ENCODE measurements at regions not wholly inside any gene's neighbourhood (a gene's known extent, or its start where the extent isn't known, plus 50 kb on each side); places are given as distances from the start of the nearest gene placed in this dataset.
A peak's percentile ranks its signal among the peaks of the same experiment; 100 is the strongest.
"Not testable (repeated sequence)": the region's sequence is repeated elsewhere in the genome, so short reads cannot be mapped to it uniquely, and the experiment has no call there.

DNA sequence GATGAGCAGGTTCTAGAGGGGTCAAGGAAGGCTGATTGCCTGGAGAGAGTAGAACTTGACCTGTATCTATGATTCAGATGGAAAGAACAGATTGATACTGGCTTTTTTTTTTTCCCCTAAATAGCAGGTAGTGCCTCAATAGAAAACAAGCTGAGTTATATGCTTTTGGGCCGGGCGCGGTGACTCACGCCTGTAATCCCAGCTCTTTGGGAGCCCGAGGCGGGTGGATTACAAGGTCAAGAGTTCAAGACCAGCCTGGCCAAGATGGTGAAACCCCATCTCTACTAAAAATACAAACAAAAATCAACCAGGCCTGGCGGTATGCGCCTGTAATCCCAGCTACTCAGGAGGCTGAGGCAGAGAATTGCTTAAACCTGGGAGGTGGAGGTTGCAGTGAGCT lies 186.1 kb downstream of the CEP135 start:
- not testable (repeated sequence) for DNase-seq

DNA sequence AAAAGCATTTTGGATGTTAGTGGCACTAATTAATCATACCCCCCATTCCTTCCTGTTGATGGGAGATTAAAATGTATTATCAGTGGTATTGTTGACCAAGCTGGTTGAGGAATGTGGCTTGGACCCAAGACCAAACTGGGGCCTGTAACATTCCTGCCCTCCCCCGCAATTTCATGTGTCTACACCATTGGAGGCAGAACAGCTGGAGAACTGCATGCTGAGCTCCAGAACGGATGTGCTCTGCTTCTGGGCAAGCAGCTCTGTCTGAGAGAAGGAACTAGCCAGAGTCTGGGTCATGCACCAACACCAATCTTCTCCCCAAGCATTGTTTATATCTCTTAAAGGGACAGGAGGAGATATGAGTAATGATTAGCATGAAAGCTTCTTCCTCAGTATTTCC lies 185.5 kb downstream of the CEP135 start:
- no peak for DNase-seq

DNA sequence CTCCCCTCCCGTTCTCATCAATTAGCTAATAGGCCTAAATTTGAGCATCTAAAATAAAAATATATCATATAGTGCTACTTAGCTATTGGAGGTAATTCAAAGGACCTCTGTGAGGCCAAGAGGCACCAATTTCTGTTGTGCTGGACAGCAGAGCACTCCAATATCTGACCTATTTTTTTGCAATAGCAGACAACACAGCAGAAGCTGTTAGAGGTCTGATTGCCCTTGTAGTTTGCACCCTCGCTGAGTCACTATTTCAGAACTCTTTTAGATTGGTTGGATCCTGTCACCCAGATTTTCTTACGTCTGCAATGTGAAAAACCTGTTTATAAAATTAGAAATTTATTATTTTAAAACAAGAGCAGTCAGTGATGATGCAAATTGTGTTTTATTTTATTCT lies 184.1 kb downstream of the CEP135 start:
- no peak for DNase-seq

DNA sequence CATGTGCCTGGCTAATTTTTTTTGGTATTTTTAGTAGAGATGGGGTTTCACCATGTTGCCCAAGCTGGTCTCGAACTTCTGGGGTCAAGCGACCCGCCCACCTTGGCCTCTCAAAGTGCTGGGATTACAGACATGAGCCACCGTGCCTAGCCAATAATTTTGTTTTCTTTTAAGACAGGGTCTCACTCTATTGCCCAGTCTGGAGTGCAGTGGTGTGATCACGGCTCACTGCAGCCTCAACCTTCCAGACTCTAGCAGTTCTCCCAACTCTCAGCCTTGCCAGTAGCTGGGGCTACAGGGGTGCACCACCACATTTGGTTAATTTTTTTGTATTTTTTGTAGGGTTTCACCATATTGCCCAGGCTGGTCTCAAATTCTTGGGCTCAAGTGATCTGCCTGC lies 183.4 kb downstream of the CEP135 start:
- DNase-seq, result not testable (repeated sequence)

DNA sequence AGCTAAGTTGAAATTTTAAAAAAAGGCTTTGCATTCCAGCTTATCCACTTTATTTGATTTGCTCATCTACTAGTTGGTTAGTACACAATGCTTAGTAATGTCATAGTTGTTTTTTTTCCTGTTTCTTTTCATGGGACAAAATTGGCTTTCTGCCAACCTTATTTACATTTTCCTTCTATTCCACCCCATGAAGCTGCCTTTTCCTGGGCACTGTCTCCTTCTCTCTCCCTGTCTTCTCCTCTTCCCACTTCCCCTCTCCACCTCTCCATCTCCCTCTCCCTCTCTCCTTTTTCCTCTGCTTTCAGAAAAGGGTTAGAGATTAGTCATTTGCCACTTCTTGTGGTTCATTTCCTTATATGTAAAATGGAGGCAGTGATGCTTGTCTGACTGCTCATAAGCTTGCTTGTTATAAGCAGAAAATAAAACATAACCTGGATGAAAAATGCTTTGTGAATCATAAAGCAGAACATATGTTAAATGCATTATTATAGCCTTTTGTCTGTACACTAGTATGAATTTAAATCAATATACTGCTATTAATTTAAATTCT lies 181.9 kb downstream of the CEP135 start:
- no peak for DNase-seq

DNA sequence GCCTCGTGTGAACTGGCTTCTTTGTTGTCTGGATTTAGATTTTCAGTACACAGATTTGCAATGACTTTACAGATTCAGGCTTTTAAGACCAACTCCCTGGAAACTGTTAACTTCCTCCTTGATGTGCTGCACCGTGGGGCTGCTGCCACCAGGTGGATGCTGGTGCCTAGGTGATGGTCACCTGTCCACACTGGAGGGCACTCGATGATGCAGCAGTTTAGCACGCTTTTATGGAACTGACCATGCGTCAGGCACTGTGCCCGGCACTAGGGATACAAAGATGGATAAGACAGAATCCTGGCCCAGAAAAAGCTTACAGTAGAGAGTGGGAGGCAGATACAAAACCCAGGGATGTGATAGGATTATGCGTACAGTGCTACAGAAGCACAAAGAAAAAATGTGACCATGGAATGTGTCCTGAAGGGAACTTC lies 180.7 kb downstream of the CEP135 start:
- DNase-seq, result no peak

DNA sequence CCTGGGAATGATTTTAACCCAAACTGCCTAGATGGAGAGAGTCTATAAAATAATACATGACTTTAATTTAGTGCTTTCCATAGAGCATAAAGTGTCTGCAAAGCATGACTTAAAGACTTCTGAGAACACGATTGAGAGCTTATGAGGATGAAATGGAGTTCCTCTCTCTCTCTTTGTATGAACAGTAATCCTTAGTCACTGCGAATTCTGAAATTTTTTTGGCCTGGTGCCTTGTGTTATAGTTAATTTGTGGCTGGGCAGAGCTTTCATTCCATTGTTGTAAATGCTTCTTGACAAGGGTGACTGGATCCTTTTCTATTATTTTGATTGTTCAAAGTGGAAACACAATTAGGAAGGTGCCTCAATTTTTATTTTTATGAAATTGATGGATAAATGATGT lies 179.5 kb downstream of the CEP135 start:
- DNase-seq, result no peak

DNA sequence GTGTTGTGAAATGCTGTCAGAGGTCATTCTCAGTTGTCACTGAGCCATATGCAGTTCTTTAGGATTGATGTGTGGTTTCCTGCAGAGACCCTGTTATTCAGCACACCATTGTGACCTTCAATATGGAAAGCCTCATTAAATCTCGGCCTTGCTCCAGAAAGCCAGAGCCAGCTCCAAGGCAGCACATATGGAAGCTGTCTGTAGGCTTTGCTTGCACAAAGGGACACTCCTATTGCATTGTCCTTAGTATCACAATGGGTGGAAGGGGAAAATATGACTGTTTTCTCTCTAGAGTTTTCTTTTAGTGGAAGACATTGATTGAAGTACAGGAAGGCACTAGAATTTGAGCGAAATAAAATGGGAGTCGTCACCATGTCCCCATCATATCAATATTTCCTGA lies 179.0 kb downstream of the CEP135 start:
- no peak for DNase-seq

DNA sequence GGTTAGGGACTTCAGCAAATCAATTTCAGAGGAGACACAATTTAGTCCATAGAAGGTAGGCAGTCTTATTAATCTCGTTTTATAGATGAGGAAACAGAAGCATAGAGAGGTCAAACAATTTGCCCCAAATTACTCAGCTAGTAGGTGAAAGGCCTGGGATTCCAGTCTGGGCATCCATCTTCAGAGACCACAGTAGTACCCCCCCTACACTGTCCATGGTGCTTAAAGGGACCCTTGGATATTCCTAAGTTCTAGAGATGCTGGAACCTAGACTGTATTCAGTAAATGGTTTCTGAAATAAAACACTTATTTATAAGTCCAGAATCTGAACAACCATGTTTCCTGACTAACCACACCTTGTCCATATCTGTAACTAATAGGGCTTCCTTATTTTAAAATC lies 174.8 kb downstream of the CEP135 start:
- no peak for DNase-seq

DNA sequence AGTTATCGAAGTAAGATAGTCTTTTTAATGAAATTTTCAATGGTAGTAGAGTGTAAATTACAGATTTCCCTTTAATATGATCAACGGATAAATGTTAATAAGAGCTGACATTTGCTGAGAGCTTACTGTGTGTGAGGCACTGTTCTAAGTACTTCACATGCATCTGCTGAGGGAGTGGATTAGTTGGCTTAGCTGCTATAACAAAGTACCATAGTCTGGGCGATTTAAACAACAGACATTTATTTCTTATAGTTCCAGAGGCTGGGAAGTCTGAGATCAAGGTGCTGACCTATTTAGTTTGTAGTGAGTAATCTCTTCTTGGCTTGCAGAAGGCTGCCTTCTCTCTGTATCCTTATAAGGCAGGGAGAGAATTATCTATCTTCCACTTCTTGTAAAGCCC lies 174.3 kb downstream of the CEP135 start:
- DNase-seq, result no peak

DNA sequence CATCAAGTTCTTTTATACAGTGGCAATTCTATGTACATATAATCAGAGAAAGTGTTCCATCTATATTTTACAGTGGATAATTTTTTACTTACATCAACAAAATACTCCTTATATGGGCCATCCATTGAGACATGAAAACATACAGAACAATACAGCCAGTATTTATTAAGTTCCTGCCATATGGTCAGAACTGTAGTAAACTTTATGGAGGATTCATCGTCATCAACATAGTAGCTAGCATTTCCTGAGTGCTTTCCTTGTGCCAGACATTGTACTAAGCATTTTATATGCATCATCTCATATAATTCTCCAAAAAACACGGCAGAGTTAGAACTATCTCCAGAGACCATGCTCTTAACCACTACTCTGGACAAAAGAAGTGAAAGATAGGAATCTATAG lies 170.1 kb downstream of the CEP135 start:
- DNase-seq, result no peak

DNA sequence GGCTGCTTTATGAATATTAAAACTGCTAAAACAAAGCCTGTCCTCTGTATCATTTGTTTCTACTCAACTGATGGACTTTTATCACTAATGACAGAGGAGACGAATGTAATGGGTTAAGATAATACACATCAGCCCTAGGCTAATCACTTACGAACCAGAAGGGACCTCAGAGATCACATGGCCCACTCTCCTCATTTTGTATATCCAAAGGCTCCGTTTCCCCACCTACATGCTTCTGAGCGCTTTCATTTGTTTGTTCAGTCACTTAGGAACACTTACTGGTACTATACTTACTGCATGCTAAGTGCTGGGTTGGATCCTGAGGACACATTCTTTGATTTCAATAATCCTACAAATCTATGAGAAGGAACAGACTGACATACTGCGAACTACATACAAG lies 169.3 kb downstream of the CEP135 start:
- no peak for DNase-seq

DNA sequence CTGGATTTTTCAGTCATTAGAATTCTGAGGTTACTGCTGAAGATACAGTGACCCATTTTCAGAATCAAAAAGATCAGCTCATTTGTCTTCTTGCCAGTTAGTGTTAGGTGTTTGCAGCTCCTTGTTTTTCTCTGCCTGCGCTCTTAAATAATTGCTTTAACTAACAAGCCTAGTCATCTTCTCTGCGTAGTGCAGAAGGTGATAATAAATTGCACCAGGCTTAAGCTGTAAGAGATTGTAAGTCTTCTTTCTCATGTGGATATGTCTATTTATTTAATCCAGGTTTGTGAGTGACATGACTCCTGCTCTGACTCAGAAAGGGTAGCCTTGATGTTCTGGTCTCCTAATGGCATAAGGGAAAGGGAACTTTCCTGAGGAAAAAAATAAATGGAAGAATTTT lies 167.2 kb downstream of the CEP135 start:
- no peak for DNase-seq

DNA sequence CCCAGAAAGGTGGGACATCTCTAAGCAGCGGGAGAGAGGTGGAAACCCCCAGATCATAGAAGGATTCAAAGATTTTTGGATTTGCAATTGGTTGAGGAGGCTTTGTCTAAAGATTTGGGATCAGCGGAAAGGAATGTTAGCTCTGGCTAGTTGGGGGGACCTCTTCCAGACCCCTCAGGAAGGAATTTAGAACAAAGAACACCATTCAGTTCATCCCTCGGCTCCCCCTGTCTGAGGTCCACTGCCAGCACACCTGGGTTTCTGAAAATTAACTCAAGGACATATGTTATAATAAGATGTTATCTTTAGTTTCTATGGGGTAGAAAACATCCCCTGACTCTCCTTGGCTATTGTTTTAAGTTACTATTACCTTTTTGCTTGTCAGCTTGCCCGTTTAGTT lies 163.6 kb downstream of the CEP135 start:
- DNase-seq, result no peak

DNA sequence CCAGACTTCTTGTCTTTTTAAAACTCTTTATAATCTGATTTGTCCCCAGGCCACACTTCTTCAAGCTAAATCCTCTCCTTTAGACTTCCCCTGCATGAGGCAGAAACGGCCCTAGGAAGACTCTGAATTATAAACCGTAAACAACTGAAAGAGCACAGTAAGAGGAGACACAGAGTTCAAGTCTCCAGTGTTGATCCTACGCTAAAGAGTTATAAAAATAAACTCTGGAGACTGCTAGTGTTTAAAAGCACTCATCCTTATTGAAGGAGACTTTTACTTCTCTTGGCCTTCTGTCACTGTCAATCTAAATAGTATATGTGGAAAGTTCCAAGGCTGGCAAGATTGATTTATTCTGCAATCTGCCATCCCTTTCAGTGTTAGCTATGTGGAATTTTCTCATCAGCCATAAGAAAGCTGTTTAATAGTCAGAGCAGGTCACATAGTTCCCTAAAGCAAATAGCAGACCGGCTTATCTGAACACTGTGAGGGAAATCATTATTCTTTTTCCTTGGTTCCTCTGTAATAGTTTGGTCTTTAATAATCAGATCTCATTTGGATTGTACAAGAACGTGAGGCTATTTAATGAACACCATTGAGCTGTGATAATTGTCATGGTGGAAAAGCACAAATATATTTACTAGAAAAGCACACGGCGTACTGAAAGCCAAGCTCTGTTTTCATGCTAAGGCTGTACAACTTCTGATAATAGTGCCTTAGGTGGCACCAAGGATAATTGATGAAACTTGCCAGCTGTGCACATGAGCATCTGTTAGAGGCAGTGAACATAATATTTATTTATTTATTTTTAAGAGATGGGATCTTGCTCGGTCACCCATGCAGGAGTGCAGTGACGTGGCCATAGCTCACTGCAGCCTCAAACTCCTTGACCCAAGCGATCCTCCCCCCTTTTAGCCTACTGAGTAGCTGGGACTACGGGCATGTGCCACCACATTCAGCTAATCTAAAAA lies 157.7 kb downstream of the CEP135 start:
- no peak for DNase-seq

DNA sequence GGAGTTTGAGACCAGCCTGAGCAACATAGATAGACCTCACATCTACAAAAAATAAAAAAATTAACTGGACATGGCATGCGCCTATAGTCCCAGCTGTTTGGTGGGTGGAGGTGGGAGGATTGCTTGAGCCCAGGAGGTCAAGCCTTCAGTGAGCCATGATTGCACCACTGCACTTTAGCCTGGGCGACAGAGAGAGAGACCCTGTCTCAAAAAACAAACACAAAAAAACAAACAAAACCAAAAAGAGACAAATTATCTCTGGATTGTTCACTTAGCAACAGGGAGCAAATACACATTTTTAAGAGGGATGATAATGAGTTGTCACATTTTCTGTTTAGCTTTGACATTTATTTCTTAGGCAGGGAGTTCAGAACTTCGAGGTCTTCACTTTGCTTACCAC lies 155.4 kb downstream of the CEP135 start:
- DNase-seq, result no peak

DNA sequence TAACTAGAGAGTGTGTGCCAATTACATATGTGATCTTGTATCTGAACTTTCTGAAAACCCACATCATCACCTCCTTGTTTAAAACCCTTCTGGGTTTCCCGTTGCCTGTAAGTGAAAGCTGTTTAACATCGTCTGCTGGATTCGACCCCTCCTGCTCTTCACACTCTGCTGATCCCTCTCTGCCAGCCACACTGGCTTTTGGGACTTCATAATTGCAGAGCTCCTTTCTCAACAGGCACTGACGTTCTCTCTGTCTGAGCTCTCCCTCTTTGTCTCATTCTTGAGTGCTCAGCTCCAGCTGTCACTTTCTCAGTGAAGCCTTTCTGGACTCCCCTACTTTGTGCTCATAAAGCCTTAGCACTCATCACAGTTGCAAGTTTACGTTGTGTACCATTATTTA lies 153.9 kb downstream of the CEP135 start:
- no peak for DNase-seq

DNA sequence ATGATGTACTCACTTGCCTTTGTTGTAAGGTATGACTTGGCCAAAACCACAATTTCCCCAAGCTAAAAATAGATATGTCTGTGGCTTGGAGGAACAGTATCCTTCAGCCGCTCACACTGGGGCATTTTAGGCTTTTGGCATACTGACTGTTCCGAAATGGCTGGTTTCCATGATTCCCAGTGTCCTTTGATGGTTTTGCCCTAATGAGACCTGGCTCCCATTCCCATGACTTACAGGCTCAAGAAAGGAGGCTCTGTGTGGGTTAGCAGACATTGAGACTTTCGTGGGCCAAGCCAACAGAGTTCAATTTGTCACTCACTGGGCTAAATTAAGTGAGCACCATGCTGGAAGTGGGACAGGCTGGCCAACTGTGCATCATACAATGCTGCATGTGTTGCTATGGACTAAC lies 150.6 kb downstream of the CEP135 start:
- peak; percentile 62 for DNase-seq

DNA sequence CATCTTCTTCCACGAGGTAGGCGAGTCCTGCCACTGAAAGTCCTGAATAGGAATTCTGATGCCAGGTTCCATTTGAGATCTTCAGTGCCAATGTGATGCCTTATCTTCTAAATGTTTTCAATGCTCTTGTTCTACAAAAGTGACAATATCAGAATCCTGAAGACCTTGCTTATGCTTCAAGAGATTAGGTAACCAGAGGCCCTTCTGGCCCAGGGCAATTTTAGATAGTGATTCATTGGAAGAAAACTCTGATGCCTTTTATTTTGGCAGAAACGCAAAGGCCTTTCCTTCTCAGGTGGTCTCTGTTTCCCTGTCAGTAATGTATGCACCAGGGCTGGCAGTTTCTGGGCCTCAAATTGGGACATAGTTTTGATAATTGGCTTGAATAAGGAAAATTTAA lies 144.8 kb downstream of the CEP135 start:
- no peak for DNase-seq

DNA sequence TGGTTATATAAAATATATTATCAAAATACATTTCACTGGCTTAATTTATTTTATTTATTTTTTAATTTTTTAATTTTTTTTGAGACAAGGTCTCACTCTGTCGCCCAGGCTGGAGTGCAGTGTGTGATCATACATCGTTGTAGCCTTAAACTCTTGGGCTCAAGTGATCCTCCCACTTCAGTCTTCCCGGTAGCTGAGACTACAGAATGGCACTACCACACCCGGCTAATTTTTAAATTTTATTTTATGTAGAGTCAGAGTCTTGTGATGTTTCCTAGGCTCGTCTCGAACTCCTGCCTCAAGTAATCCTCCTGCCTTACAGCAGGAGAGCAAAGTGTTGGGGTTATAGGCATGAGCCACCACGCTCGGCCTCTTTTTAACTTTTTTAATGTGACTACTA lies 143.8 kb downstream of the CEP135 start:
- no peak for DNase-seq

DNA sequence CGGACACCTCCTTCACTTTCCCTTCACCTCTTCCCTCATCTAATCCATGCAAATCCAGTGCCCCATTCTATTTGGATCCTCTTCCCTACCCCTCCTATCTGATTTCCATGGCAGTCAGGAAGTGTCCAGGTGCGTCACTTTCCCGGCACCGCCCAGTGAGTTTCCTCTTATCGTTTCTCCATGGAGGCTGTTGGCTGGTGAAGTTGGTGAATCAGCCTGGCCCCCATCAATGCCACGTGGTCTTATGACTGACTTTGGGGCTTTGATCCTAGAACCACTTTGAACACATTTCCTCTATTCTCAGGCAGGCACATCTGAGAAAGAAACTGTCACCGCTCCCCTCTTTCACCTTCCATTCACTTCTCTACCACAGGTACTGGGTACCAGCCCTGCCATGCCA lies 137.8 kb downstream of the CEP135 start:
- DNase-seq, result no peak

DNA sequence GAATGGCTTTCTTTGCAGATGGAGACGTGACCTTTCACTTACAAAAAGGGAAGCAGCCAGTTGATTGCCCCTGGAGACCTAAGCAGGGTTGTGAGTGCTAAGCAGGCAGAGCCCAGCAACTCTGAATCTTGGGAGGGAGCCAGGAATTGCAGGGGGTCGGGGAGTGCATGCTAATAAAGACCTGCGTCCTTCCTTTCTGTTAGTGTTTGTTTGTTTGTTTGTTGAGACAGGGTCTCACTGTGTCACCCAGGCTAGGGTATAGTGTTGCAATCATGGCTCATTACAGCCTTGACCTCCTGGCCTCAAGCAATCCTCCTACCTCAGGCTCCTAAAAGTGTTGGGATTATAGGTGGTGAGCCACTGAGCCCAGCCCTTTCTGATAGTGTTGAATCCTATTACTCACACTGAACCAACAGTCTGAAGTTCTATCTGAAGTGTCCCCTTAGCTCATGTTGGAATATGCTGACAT lies 137.4 kb downstream of the CEP135 start:
- DNase-seq, result no peak

DNA sequence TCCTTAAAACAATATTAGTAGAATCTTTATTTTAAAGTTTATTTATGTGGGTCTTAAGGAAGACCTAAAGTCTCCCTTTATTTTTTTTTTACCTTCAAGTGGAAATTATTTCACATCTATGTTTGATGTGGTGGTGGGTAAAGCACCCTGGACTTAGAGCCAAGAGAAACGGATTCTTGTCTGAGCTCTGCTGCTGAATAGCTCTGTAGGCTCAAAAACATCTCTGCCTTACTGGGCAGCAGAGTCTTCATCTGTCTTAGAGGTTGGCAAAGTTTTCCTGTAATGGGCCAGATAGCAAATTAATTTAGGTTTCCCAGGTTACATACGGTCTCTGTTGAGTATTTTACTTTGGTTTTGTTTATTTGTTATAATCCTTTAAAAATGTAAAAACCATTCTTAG lies 136.5 kb downstream of the CEP135 start:
- DNase-seq, result no peak

DNA sequence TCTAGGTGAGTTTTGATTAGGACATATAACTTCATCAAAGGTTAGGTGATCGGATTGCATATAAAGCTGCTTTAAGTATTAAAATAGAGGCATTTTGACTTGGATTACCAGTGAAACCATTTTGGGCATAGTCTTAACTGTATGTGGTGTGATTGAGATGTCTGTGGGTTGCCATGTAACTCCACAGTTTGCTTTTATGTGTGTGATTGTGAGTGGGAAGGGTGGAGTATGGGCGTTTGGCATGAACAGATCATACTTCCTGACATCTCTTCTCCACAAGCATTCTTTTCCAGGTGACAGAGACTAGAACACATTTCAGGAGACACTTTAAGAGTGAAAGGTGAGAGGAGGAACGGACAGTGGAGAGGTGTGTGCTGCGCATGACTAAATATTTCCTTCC lies 136.1 kb downstream of the CEP135 start:
- no peak for DNase-seq

All from left hindlimb (tissue), 1 donor.